SK-N-SH (cell line): ENCODE measurements at regions not wholly inside any gene's neighbourhood (a gene's known extent, or its start where the extent isn't known, plus 50 kb on each side); places are given as distances from the start of the nearest gene placed in this dataset.

Source experiments
- CTCF ChIA-PET: fragments of 300-600, 350-600 bp; formaldehyde crosslinking; extraction: SDS; loops from one replicate; lab custom pipeline; 2021; lab: Yijun Ruan, JAX
- POLR2A ChIA-PET: fragments of 350-600 bp; sonication (Branson Sonifier 250); formaldehyde crosslinking; extraction: SDS; loops from one replicate; lab custom pipeline; 2020; ENCODE audit warnings: antibody characterized with exemption, inconsistent platforms; lab: Yijun Ruan, JAX
- DNase-seq: peaks from one replicate; pipeline ENCODE4 v3.0.0; 2012
- H2AFZ ChIP-seq: fragments of 200-600 bp; sonication (generic); 2 replicates; pipeline ENCODE4 v1.8.1; 2016; ENCODE audit warnings: antibody characterized with exemption, mild to moderate bottlenecking, low read depth
- H3F3A ChIP-seq: fragments of 200-600 bp; sonication (generic); replicated peaks from 2 replicates; pipeline ENCODE3; 2016; ENCODE audit warnings: antibody characterized with exemption, mild to moderate bottlenecking; ENCODE audit not compliant: insufficient read depth
- H3K27ac ChIP-seq, 2 experiments: fragments of 200-500 bp in 1 of 2; fragments of 200-600 bp in 1 of 2; sonication (Bioruptor generic) in 1 of 2; sonication (generic), shearing (Covaris generic) in 1 of 2; 2 replicates each; pipeline versions ENCODE4 v1.5.1 to v1.6.1; 2014 to 2016; ENCODE audit warnings: low read depth in 2 of 2, inconsistent platforms in 1 of 2, low read length in 1 of 2, mild to moderate bottlenecking in 1 of 2, mixed read lengths in 1 of 2
- H3K27me3 ChIP-seq: fragments of 200-600 bp; sonication (generic), shearing (Covaris generic); 2 replicates; pipeline ENCODE4 v1.6.1; 2016; ENCODE audit warnings: mixed run types; ENCODE audit not compliant: insufficient read depth
- H3K36me3 ChIP-seq, 2 experiments: fragments of 200-500 bp in 1 of 2; fragments of 200-600 bp in 1 of 2; sonication (Bioruptor generic) in 1 of 2; sonication (generic) in 1 of 2; replicated peaks in 1 of 2; 2 replicates each; pipeline versions ENCODE3 to v1.5.1; 2014 to 2016; ENCODE audit warnings: low read length in 1 of 2, mild to moderate bottlenecking in 1 of 2; ENCODE audit not compliant: insufficient read depth in 2 of 2, control insufficient read depth in 1 of 2
- H3K4me1 ChIP-seq, 2 experiments: fragments of 200-500 bp in 1 of 2; fragments of 200-600 bp in 1 of 2; sonication (Bioruptor generic) in 1 of 2; sonication (generic), shearing (Covaris generic) in 1 of 2; 2 replicates each; pipeline versions ENCODE4 v1.5.1 to v1.6.1; 2014 to 2016; ENCODE audit warnings: low read depth in 1 of 2, low read length in 1 of 2, mixed run types in 1 of 2; ENCODE audit not compliant: insufficient read depth in 2 of 2, control insufficient read depth in 1 of 2
- H3K4me2 ChIP-seq: fragments of 200-600 bp; sonication (generic), shearing (Covaris generic); 2 replicates; pipeline ENCODE4 v1.6.1; 2017; ENCODE audit warnings: mixed run types
- H3K4me3 ChIP-seq, 2 experiments: fragments of 200-500 bp in 1 of 2; fragments of 200-600 bp in 1 of 2; sonication (Bioruptor generic) in 1 of 2; sonication (generic), shearing (Covaris generic) in 1 of 2; 2 replicates each; pipeline versions ENCODE4 v1.5.1 to v1.8.1; 2014 to 2016; ENCODE audit warnings: low read depth in 2 of 2, inconsistent platforms in 1 of 2, low read length in 1 of 2, mild to moderate bottlenecking in 1 of 2, mixed read lengths in 1 of 2, moderate library complexity in 1 of 2
- H3K79me2 ChIP-seq: fragments of 200-600 bp; sonication (generic); 2 replicates; pipeline ENCODE4 v1.8.1; 2017; ENCODE audit warnings: mild to moderate bottlenecking; ENCODE audit not compliant: insufficient read depth
- H3K9ac ChIP-seq: fragments of 200-600 bp; sonication (generic); 2 replicates; pipeline ENCODE4 v1.6.1; 2017; ENCODE audit warnings: mixed run types
- H3K9me2 ChIP-seq: fragments of 200-600 bp; sonication (generic); 2 replicates; pipeline ENCODE4 v1.6.1; 2017; ENCODE audit warnings: mixed run types
- H3K9me3 ChIP-seq: fragments of 200-600 bp; sonication (generic); 2 replicates; pipeline ENCODE4 v1.6.1; 2017; ENCODE audit warnings: mixed run types, mild to moderate bottlenecking, moderate library complexity
- H4K20me1 ChIP-seq: fragments of 200-600 bp; sonication (generic); 2 replicates; pipeline ENCODE4 v1.6.1; 2017; ENCODE audit warnings: mild to moderate bottlenecking, mixed run types; ENCODE audit not compliant: insufficient read depth
- CTCF ChIP-seq: fragments of 200-600 bp; sonication (generic); IDR thresholded peaks from 2 replicates; pipeline ENCODE4 v1.6.1; 2017; ENCODE audit warnings: antibody characterized with exemption, mild to moderate bottlenecking, moderate library complexity
- EZH2phosphoT487 ChIP-seq: fragments of 200-600 bp; sonication (generic); IDR thresholded peaks from 2 replicates; pipeline ENCODE4 v1.6.1; 2017; ENCODE audit warnings: low read depth, mixed run types, mild to moderate bottlenecking, antibody characterized with exemption, moderate library complexity, borderline replicate concordance
- FOXM1 ChIP-seq: IDR thresholded peaks from 2 replicates; pipeline ENCODE4 v1.4.0; 2012; ENCODE audit warnings: low read depth, mild to moderate bottlenecking
- GABPA ChIP-seq: IDR thresholded peaks from 2 replicates; pipeline ENCODE4 v1.4.0; 2012; ENCODE audit warnings: low read depth, mild to moderate bottlenecking
- GATA2 ChIP-seq: sonication (generic); formaldehyde crosslinking; IDR thresholded peaks from 2 replicates; pipeline ENCODE4 v1.5.0; 2020; ENCODE audit warnings: mild to moderate bottlenecking, missing genetic modification reagents
- MAX ChIP-seq: IDR thresholded peaks from 2 replicates; pipeline ENCODE4 v1.4.0; 2012; ENCODE audit warnings: low read depth
- MEF2A ChIP-seq: IDR thresholded peaks from 2 replicates; pipeline ENCODE4 v1.4.0; 2012; ENCODE audit warnings: low read depth, borderline replicate concordance
- MXI1 ChIP-seq: IDR thresholded peaks from 2 replicates; pipeline ENCODE4 v1.6.1; 2012; ENCODE audit warnings: mild to moderate bottlenecking, low read depth, low read length, improper control_type of control experiment
- NFIC ChIP-seq: IDR thresholded peaks from 2 replicates; pipeline ENCODE4 v1.4.0; 2012; ENCODE audit warnings: borderline replicate concordance
- RAD21 ChIP-seq: IDR thresholded peaks from 2 replicates; pipeline ENCODE4 v1.6.1; 2012; ENCODE audit warnings: mild to moderate bottlenecking, low read length
- RCOR1 ChIP-seq: fragments of 150-350 bp; IDR thresholded peaks from 2 replicates; pipeline ENCODE4 v1.6.1; 2017; ENCODE audit warnings: antibody characterized with exemption, low read length
- RFX5 ChIP-seq: IDR thresholded peaks from 2 replicates; pipeline ENCODE4 v1.6.1; 2012; ENCODE audit warnings: mild to moderate bottlenecking, improper control_type of control experiment, low read length
- SIN3A ChIP-seq: IDR thresholded peaks from 2 replicates; pipeline ENCODE4 v1.6.1; 2012; ENCODE audit warnings: low read depth, mild to moderate bottlenecking, low read length, moderate library complexity, borderline replicate concordance
- SMC3 ChIP-seq: IDR thresholded peaks from 2 replicates; pipeline ENCODE4 v1.6.1; 2012; ENCODE audit warnings: low read depth, low read length, improper control_type of control experiment
- TAF1 ChIP-seq: IDR thresholded peaks from 2 replicates; pipeline ENCODE4 v1.6.1; 2012; ENCODE audit warnings: low read depth, mild to moderate bottlenecking, low read length, moderate library complexity, borderline replicate concordance
- TCF12 ChIP-seq: IDR thresholded peaks from 2 replicates; pipeline ENCODE4 v1.4.0; 2012
- YY1 ChIP-seq: IDR thresholded peaks from 2 replicates; pipeline ENCODE4 v1.4.0; 2012; ENCODE audit warnings: low read depth, mild to moderate bottlenecking
- ZBTB33 ChIP-seq: IDR thresholded peaks from 2 replicates; pipeline ENCODE4 v1.4.0; 2012; ENCODE audit warnings: low read depth, borderline replicate concordance
- WGBS: methylation state at CpG from one replicate; pipeline ENCODE4 v1.1.6; 2017; ENCODE audit warnings: low lambda C conversion rate; 5-methylcytosine and 5-hydroxymethylcytosine counted together

- TF ChIP-seq MAX (no peak), YY1 (no peak), MEF2A (no peak), NFIC (no peak), RCOR1 (no peak), TCF12 (no peak), GABPA (no peak), GATA2 (CRISPR knock-in tag) (no peak), CTCF (no peak), ZBTB33 (no peak), SMC3 (no peak), MXI1 (no peak), EZH2phosphoT487 (no peak), SIN3A (no peak), TAF1 (no peak), RAD21 (no peak), RFX5 (no peak), FOXM1 (no peak)
- H3K9me3 ChIP-seq: no peaks in the 10 kb centered on the region
- no peaks in the 10 kb centered on the region for H3K9me2 ChIP-seq
- H3K4me1 ChIP-seq: peaks cover 0 to 5% of the 10 kb centered on the region in 2 experiments; a peak in 1 of 4 replicates
- no peaks in the 10 kb centered on the region for H3K27me3 ChIP-seq
- CTCF ChIA-PET: no interaction called here
- H3K79me2 ChIP-seq: no peaks in the 10 kb centered on the region
- H3K36me3 ChIP-seq: no peaks in the 10 kb centered on the region
- no peak overlapping the region for H3K4me2 ChIP-seq
- H3K27ac ChIP-seq: no peak overlapping the region
- no peak for DNase-seq
- H2AFZ ChIP-seq: no peak overlapping the region
- no peaks in the 10 kb centered on the region for H3F3A ChIP-seq
- H4K20me1 ChIP-seq: no peaks in the 10 kb centered on the region
- POLR2A ChIA-PET: no interaction called here
- no peak overlapping the region for H3K4me3 ChIP-seq
- no peak overlapping the region for H3K9ac ChIP-seq
- WGBS: 53% methylated on average over 1 of the region's 1 CpG
Observed at GRCh38 chr3:66606868-66607267, 106.0 kb upstream of the LRIG1 start.
